BE2C (cell line): ENCODE measurements at regions not wholly inside any gene's neighbourhood (a gene's known extent, or its start where the extent isn't known, plus 50 kb on each side); places are given as distances from the start of the nearest gene placed in this dataset.

Experiments
- DNase-seq: peaks from one replicate; pipeline ENCODE4 v3.0.0-alpha.2; 2020
- H3K27me3 ChIP-seq: fragments of 250-450 bp; sonication (Bioruptor Pico); 2 replicates; pipeline ENCODE4 v1.5.1; 2020; ENCODE audit warnings: mild to moderate bottlenecking
- H3K36me3 ChIP-seq: fragments of 250-450 bp; sonication (Bioruptor Pico); 2 replicates; pipeline ENCODE4 v1.5.1; 2020; ENCODE audit warnings: mild to moderate bottlenecking
- H3K4me1 ChIP-seq: fragments of 250-450 bp; sonication (Bioruptor Pico); 2 replicates; pipeline ENCODE4 v1.5.1; 2020
- H3K4me3 ChIP-seq: 2 replicates; pipeline ENCODE4 v1.5.1; 2011; ENCODE audit warnings: low read depth, low read length
- H3K9me3 ChIP-seq: fragments of 250-450 bp; sonication (Bioruptor Pico); 2 replicates; pipeline ENCODE4 v1.5.1; 2020
- TF ChIP-seq, protein P1 (sequence below): IDR thresholded peaks from 2 replicates; pipeline ENCODE4 v1.5.1; 2012; ENCODE audit warnings: mild to moderate bottlenecking, low read depth, low read length

DNA sequence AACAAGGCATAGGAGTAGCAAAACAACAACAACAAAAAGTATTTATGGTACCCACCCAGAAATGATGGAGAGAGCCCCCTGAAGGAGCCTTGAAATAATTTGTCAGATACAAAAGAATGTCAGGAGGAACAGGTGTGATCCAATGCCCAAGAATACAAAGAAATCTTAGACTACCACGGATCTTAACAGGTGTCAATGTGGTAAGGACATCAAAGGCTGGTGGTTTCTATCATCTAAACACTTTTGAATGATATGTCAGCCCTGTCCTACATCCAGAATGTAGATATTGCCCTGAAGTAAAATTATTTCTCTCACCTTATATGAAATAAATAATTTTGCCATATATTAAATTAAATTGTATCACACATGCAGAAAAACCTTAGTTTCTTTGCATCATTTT is 386.4 kb upstream of the ANO5 start:
- TF ChIP-seq, protein P1, sequence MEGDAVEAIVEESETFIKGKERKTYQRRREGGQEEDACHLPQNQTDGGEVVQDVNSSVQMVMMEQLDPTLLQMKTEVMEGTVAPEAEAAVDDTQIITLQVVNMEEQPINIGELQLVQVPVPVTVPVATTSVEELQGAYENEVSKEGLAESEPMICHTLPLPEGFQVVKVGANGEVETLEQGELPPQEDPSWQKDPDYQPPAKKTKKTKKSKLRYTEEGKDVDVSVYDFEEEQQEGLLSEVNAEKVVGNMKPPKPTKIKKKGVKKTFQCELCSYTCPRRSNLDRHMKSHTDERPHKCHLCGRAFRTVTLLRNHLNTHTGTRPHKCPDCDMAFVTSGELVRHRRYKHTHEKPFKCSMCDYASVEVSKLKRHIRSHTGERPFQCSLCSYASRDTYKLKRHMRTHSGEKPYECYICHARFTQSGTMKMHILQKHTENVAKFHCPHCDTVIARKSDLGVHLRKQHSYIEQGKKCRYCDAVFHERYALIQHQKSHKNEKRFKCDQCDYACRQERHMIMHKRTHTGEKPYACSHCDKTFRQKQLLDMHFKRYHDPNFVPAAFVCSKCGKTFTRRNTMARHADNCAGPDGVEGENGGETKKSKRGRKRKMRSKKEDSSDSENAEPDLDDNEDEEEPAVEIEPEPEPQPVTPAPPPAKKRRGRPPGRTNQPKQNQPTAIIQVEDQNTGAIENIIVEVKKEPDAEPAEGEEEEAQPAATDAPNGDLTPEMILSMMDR = no peak
- Histone ChIP-seq H3K4me1 (no peaks in the 10 kb centered on the region), H3K36me3 (no peaks in the 10 kb centered on the region), H3K9me3 (no peaks in the 10 kb centered on the region), H3K4me3 (no peak overlapping the region), H3K27me3 (no peaks in the 10 kb centered on the region)
- DNase-seq = no peak

DNA sequence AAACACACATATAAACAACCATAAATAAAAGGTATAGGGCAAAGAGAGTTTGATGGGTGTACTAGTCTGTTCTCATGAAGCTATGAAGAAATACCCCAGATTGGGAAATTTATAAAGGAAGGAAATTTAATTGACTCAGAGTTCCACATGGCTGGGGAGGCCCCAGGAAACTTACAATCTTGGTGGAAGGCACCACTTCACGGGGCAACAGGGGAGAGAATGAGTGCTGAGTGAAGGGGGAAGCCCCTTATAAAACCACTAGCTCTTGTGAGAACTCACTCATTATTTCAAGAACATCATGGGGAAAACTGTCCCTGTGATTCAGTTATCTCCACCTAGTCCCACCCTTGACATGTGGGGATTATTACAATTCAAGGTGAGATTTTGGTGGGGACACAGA is 385.9 kb upstream of the ANO5 start:
- no peaks in the 10 kb centered on the region for H3K9me3 ChIP-seq
- DNase-seq = no peak
- H3K4me3 ChIP-seq = no peak overlapping the region
- TF ChIP-seq, protein P1 = no peak
- no peaks in the 10 kb centered on the region for H3K4me1 ChIP-seq
- no peaks in the 10 kb centered on the region for H3K27me3 ChIP-seq
- no peaks in the 10 kb centered on the region for H3K36me3 ChIP-seq

DNA sequence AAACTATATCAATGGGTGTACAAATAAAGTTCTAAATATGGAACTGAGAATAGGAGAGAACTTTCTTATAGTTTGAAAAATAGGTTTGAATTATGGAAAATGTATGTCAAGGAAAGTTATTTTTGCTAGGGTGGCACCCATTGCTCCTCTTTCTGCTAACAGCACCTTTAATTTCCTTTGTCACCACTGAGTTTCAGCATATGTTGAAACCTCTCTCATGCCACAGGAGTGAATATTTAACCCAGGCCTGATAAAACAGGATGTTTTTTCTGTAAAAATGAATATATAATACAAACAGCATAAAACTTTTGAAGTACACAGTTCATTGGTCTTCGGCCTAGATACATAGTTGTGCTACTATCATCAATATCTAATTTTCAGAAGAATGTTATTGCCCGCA is 385.5 kb upstream of the ANO5 start:
- TF ChIP-seq, protein P1 = no peak
- no peaks in the 10 kb centered on the region for H3K4me1 ChIP-seq
- DNase-seq = no peak
- no peak overlapping the region for H3K4me3 ChIP-seq
- no peaks in the 10 kb centered on the region for H3K27me3 ChIP-seq
- no peaks in the 10 kb centered on the region for H3K9me3 ChIP-seq
- no peaks in the 10 kb centered on the region for H3K36me3 ChIP-seq

DNA sequence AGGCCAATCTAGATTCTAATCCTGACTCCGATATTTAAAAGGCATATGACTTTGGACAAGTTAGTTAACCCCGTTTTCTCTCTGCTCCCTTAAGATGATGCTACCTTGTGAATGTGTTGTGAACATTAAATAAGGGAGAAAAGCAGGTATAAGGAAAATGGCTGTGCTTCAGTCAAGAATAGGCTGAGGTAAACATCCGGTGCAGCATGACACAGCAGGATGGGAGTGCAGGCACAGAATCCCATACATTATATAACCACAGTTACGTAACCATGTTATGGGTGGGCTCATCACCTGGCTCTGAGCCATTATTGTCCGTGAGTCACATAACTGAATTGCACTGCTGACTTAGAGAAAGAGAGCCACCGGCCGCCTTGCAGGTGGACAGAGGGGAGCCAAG is 382.2 kb upstream of the ANO5 start:
- TF ChIP-seq, protein P1 = no peak
- Histone ChIP-seq H3K9me3 (no peaks in the 10 kb centered on the region), H3K36me3 (no peaks in the 10 kb centered on the region), H3K4me1 (peaks cover 9% of the 10 kb centered on the region), H3K27me3 (no peaks in the 10 kb centered on the region), H3K4me3 (no peak overlapping the region)
- peak; percentile 34 for DNase-seq

DNA sequence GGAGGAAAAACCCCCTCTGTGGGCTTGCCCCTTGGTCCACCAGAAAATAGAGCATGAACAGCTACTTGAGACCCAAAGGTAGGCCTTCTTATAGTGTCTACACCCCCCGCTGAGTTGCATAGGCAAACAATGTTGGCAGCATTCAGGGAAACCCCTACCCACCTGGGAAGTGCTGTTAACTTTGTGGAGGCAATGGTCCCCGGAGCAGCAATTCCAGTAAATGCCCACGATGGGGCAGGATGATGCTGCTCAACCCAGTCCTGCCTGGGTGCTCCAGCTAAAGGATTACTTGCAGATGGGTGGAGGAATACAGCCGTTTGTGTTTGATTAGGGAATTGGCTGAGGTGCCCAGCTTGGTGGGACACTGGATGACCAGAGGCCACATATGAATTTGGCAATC is 381.3 kb upstream of the ANO5 start:
- Histone ChIP-seq H3K27me3 (no peaks in the 10 kb centered on the region), H3K9me3 (no peaks in the 10 kb centered on the region), H3K4me1 (peaks cover 9% of the 10 kb centered on the region), H3K36me3 (no peaks in the 10 kb centered on the region), H3K4me3 (no peak overlapping the region)
- TF ChIP-seq, protein P1 = peak; percentile 61
- DNase-seq = peak; percentile 55

DNA sequence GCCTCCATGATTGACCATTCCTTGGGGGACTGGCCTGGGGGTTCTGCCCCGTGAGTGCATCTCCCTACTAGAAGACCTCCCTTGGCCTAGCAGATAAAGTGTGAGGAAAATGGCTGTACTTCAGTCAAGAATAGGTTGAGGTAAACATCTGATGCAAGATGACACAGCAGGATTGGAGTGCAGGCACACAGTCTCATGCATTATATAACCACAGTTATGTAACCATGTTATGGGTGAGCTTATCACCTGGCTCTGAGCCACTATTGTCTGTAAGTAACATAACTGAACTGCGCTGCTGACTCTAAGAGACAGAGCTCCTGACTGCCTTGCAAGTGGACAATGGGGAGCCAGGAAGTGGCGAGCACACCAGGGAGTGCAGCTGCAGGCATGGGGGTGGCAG is 378.7 kb upstream of the ANO5 start:
- H3K4me1 ChIP-seq = peaks cover 9% of the 10 kb centered on the region
- H3K36me3 ChIP-seq = no peaks in the 10 kb centered on the region
- H3K27me3 ChIP-seq = no peaks in the 10 kb centered on the region
- peak; percentile 72 for DNase-seq
- H3K9me3 ChIP-seq = no peaks in the 10 kb centered on the region
- TF ChIP-seq, protein P1 = no peak
- H3K4me3 ChIP-seq = no peak overlapping the region
